OCI-LY7 (cell line): ENCODE measurements at regions not wholly inside any gene's neighbourhood (a gene's known extent, or its start where the extent isn't known, plus 50 kb on each side); places are given as distances from the start of the nearest gene placed in this dataset.

Experiments
- CTCF ChIP-seq: fragments of 200-600 bp; sonication (generic); conservative IDR thresholded peaks from 2 replicates; pipeline ENCODE4 v1.5.1; 2014; ENCODE audit warnings: mild to moderate bottlenecking, antibody characterized with exemption, low read length, moderate library complexity, mixed read lengths
- EZH2phosphoT487 ChIP-seq: fragments of 200-600 bp; sonication (generic); IDR thresholded peaks from 2 replicates; pipeline ENCODE4 v1.6.1; 2018; ENCODE audit warnings: low read depth, borderline replicate concordance, mild to moderate bottlenecking, mixed run types, antibody characterized with exemption, low read length, moderate library complexity, mixed read lengths

GRCh38 chr17:62156949-62157348, 91.9 kb upstream of the MED13 start:
- TF ChIP-seq CTCF (no peak), EZH2phosphoT487 (no peak)
